ENCODE measurements at regions not wholly inside any gene's neighbourhood (a gene's known extent, or its start where the extent isn't known, plus 50 kb on each side); places are given as distances from the start of the nearest gene placed in this dataset.

DNA sequence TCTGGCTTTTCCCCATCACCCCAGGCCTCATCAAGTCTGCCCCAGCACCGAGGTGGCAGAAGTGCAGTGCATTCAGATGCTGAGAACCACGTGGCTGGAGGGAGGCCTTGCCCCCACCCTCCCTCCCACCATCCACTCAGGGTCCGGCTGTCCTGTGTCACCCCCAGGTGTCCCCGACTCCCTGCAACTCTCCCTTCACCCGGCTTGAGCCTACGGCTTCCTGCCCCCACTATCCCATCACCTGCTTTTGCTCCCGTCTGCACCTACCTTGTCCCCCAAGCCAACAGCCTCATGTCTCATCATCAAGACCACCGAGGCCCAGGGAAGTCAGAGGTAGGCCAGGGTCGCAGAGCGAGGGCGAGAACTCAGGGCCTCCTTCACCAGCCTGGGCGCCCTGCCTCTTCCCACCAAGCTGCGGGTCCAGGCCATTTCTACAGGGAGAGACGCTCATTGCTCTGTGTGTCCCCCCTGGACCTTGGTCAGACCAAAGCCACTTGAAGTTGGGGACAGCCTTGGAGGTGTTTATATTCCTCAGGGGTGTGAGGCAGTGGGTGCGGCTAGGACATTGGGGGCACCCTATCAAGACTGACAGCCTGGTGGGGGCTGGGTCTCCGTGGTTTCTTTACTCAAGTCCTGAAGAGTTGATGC, 66.2 kb upstream of the CCND1 start:
- TF ChIP-seq ELF4 (IDR thresholded peaks at IDR 0.05) (no peak), BHLHE40 (IDR thresholded peaks at IDR 0.05; ENCODE audit: borderline replicate concordance) (no peak), FOXA1 (IDR thresholded peaks at IDR 0.05) (no peak)
